ENCODE measurements at regions not wholly inside any gene's neighbourhood (a gene's known extent, or its start where the extent isn't known, plus 50 kb on each side); places are given as distances from the start of the nearest gene placed in this dataset.

DNA sequence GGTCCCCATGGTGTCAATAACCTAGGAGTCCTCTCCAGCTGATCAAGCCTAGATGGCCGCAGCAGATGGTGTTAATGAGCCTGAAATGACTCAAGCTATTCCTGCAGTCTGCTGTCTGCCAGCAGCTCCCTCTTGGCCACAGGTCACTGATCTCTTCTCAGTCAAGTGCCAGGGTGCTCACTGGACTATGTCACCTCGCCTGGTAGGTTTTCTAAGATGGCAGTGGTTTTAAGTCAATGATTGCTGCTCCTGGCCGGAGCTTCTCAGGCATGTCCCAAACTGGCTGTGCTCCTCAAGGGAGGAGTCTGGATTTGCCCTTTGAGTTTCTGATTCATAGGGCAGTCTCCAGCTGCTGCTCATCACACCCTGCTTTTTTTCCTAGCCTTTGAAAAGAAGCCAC lies 58.6 kb upstream of the SHISA6 start:
- FAIRE-seq (no peak), ATAC-seq (no peak), DNase-seq (ENCODE audit: extremely low read depth in 1 of 4, low spot score in 3 of 4) (no peak)
- Histone ChIP-seq H3K9me3 (replicated peaks; ENCODE audit: control insufficient read depth, insufficient read depth, low read depth, low read length) (no peaks in the 10 kb centered on the region), H3K4me2 (ENCODE audit: insufficient read depth, low read length) (no peak overlapping the region), H3K9me1 (ENCODE audit: control insufficient read depth, insufficient read depth, low read length) (no peaks in the 10 kb centered on the region), H3K27me3 (ENCODE audit: control insufficient read depth in 2 of 2, insufficient read depth in 2 of 2, low read length in 2 of 2) (no peaks in the 10 kb centered on the region), H3K79me2 (ENCODE audit: control insufficient read depth, insufficient read depth, low read length) (no peaks in the 10 kb centered on the region), H3K36me3 (ENCODE audit: control insufficient read depth, insufficient read depth, low read length) (no peaks in the 10 kb centered on the region), H3K4me1 (replicated peaks in 1 of 2; ENCODE audit: control insufficient read depth in 2 of 2, insufficient read depth in 2 of 2, low read length in 2 of 2) (no peaks in the 10 kb centered on the region), H4K20me1 (replicated peaks; ENCODE audit: control insufficient read depth, insufficient read depth, low read length) (no peaks in the 10 kb centered on the region), H3K4me3 (no peak overlapping the region), H3K27ac (ENCODE audit: extremely low read depth, low read depth, low read length) (no peak overlapping the region), H2AFZ (ENCODE audit: low read depth, low read length) (no peak overlapping the region), H3K9ac (ENCODE audit: insufficient read depth in 1 of 2, low read depth in 2 of 2, low read length in 2 of 2) (no peak overlapping the region)
- intact Hi-C loops (cut with micrococcal nuclease) (no loop called here), in situ Hi-C loops (cut with MboI) (no loop called here)
- TF ChIP-seq FOXA3 (CRISPR knock-in tag; conservative IDR thresholded peaks at IDR 0.05 in 1 of 2, IDR thresholded peaks at IDR 0.05 in 1 of 2): no peak
- TF ChIP-seq, protein P1, sequence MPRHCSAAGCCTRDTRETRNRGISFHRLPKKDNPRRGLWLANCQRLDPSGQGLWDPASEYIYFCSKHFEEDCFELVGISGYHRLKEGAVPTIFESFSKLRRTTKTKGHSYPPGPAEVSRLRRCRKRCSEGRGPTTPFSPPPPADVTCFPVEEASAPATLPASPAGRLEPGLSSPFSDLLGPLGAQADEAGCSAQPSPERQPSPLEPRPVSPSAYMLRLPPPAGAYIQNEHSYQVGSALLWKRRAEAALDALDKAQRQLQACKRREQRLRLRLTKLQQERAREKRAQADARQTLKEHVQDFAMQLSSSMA (CRISPR knock-in tag; IDR thresholded peaks at IDR 0.05): no peak
- no peak for TF ChIP-seq C11orf30 (IDR thresholded peaks at IDR 0.05; ENCODE audit: low read depth)
- no peak for TF ChIP-seq MCM7 (IDR thresholded peaks at IDR 0.05)
- TF ChIP-seq, protein P2, sequence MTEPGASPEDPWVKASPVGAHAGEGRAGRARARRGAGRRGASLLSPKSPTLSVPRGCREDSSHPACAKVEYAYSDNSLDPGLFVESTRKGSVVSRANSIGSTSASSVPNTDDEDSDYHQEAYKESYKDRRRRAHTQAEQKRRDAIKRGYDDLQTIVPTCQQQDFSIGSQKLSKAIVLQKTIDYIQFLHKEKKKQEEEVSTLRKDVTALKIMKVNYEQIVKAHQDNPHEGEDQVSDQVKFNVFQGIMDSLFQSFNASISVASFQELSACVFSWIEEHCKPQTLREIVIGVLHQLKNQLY (CRISPR knock-in tag; conservative IDR thresholded peaks at IDR 0.05): no peak
- no peak for TF ChIP-seq EWSR1 (IDR thresholded peaks at IDR 0.05; ENCODE audit: borderline replicate concordance, low read depth, partially characterized antibody)
- TF ChIP-seq, protein P3, sequence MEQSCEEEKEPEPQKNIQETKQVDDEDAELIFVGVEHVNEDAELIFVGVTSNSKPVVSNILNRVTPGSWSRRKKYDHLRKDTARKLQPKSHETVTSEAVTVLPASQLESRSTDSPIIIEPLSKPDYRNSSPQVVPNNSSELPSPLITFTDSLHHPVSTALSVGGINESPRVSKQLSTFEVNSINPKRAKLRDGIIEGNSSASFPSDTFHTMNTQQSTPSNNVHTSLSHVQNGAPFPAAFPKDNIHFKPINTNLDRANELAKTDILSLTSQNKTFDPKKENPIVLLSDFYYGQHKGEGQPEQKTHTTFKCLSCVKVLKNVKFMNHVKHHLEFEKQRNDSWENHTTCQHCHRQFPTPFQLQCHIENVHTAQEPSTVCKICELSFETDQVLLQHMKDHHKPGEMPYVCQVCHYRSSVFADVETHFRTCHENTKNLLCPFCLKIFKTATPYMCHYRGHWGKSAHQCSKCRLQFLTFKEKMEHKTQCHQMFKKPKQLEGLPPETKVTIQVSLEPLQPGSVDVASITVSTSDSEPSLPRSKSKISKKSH (CRISPR knock-in tag; IDR thresholded peaks at IDR 0.05): no peak
- TF ChIP-seq RAD51 (IDR thresholded peaks at IDR 0.05; ENCODE audit: borderline replicate concordance, low read depth): no peak
- TF ChIP-seq, protein P4, sequence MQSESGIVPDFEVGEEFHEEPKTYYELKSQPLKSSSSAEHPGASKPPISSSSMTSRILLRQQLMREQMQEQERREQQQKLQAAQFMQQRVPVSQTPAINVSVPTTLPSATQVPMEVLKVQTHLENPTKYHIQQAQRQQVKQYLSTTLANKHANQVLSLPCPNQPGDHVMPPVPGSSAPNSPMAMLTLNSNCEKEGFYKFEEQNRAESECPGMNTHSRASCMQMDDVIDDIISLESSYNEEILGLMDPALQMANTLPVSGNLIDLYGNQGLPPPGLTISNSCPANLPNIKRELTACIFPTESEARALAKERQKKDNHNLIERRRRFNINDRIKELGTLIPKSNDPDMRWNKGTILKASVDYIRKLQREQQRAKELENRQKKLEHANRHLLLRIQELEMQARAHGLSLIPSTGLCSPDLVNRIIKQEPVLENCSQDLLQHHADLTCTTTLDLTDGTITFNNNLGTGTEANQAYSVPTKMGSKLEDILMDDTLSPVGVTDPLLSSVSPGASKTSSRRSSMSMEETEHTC (IDR thresholded peaks at IDR 0.05): no peak
- TF ChIP-seq SNRNP70 (optimal IDR thresholded peaks at IDR 0.05; ENCODE audit: low read depth, low read length): no peak
- no peak for TF ChIP-seq ETV1 (tag; conservative IDR thresholded peaks at IDR 0.05; ENCODE audit: low read depth)
- TF ChIP-seq, protein P5, sequence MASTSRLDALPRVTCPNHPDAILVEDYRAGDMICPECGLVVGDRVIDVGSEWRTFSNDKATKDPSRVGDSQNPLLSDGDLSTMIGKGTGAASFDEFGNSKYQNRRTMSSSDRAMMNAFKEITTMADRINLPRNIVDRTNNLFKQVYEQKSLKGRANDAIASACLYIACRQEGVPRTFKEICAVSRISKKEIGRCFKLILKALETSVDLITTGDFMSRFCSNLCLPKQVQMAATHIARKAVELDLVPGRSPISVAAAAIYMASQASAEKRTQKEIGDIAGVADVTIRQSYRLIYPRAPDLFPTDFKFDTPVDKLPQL (IDR thresholded peaks at IDR 0.05; ENCODE audit: extremely low read depth, insufficient read length): no peak
- TF ChIP-seq GABPA (tag; conservative IDR thresholded peaks at IDR 0.05; ENCODE audit: low read depth): no peak
- no peak for TF ChIP-seq MECOM (CRISPR knock-in tag; IDR thresholded peaks at IDR 0.05)
- TF ChIP-seq HCFC1 (IDR thresholded peaks at IDR 0.05; ENCODE audit: low read depth, low read length): no peak
- no peak for TF ChIP-seq ZBTB17 (CRISPR knock-in tag; IDR thresholded peaks at IDR 0.05)
- POLR2A ChIA-PET: interaction anchor here (0.5 kb wide), 1 partner anchor 90 kb away, joined by 3 read pairs; no protein-coding TSS in a partner anchor
- no TSS peak for BruUV-seq (replicated peaks)
- CTCF ChIA-PET (ENCODE audit: low intra/inter-chr PET ratio): no interaction called here
- 0% methylated on average over 2 of the region's 3 CpGs for WGBS (ENCODE audit: insufficient coverage, low coverage, missing lambda C conversion rate)
